GM12875 (cell line): ENCODE measurements at regions not wholly inside any gene's neighbourhood (a gene's known extent, or its start where the extent isn't known, plus 50 kb on each side); places are given as distances from the start of the nearest gene placed in this dataset.

Source experiments
- H3K4me3 ChIP-seq: one replicate; pipeline ENCODE4 v1.5.1; 2011; ENCODE audit warnings: low read depth, low read length, control low read depth
- CTCF ChIP-seq: IDR thresholded peaks from 2 replicates; pipeline ENCODE4 v1.5.1; 2011; ENCODE audit warnings: low read depth, mild to moderate bottlenecking, control low read depth, inconsistent platforms, low read length, moderate library complexity, borderline replicate concordance; ENCODE audit not compliant: insufficient read depth

- no peak overlapping the region for H3K4me3 ChIP-seq
- TF ChIP-seq CTCF = no peak
Measured at GRCh38 chr6:134449781-134450180, 131.9 kb upstream of the SGK1 start.

GRCh38 chr6:134449004-134449403 lies 131.1 kb upstream of the SGK1 start:
- no peak for TF ChIP-seq CTCF

GRCh38 chr6:134447883-134448387 lies 130.0 kb upstream of the SGK1 start:
- no peak overlapping the region for H3K4me3 ChIP-seq
- TF ChIP-seq CTCF = no peak

More at GRCh38 chr6:134449004-134449403, 131.1 kb upstream of the SGK1 start:
- no peak overlapping the region for H3K4me3 ChIP-seq

- no peak for TF ChIP-seq CTCF
- H3K4me3 ChIP-seq = no peak overlapping the region
Measured at GRCh38 chr6:134447423-134447822, 129.5 kb upstream of the SGK1 start.

- H3K4me3 ChIP-seq = no peak overlapping the region
- TF ChIP-seq CTCF = no peak
Measured at GRCh38 chr6:134446896-134447295, 129.0 kb upstream of the SGK1 start.

- no peak overlapping the region for H3K4me3 ChIP-seq
- TF ChIP-seq CTCF = no peak
Measured at GRCh38 chr6:134446218-134446848, 128.4 kb upstream of the SGK1 start.

- H3K4me3 ChIP-seq = no peak overlapping the region
- no peak for TF ChIP-seq CTCF
Measured at GRCh38 chr6:134443009-134443408, 125.1 kb upstream of the SGK1 start.
